Stimulated activated CD8-positive, alpha-beta memory T cell treated with anti-CD3 and anti-CD28 coated beads, Interleukin-2, amount 100 ng/mL, for 48 hours (primary cell): ENCODE measurements at regions not wholly inside any gene's neighbourhood (a gene's known extent, or its start where the extent isn't known, plus 50 kb on each side); places are given as distances from the start of the nearest gene placed in this dataset.
"Not testable (repeated sequence)": the region's sequence is repeated elsewhere in the genome, so short reads cannot be mapped to it uniquely, and the experiment has no call there.

ENCODE experiments used
- DNase-seq, 2 donors: peaks; one replicate each; pipeline ENCODE4 v3.0.0-alpha.2; 2020; ENCODE audit warnings: low read depth in 2 of 2

- DNase-seq: no peak
Measured at GRCh38 chr3:170814822-170815221, 55.2 kb downstream of the RPL22L1 start.

GRCh38 chr3:170813266-170813665 lies 56.7 kb downstream of the RPL22L1 start:
- DNase-seq: no peak

GRCh38 chr3:170811928-170812591 lies 57.9 kb downstream of the RPL22L1 start:
- DNase-seq: peak in 1 of 2 donors; percentile 36

GRCh38 chr3:170811515-170811914 lies 58.5 kb downstream of the RPL22L1 start:
- no peak for DNase-seq

GRCh38 chr3:170809975-170810357 lies 60.0 kb downstream of the RPL22L1 start:
- DNase-seq: no peak

GRCh38 chr3:170809007-170809974 lies 60.7 kb downstream of the RPL22L1 start:
- no peak for DNase-seq

GRCh38 chr3:170808041-170808440 lies 62.0 kb downstream of the RPL22L1 start:
- no peak for DNase-seq

GRCh38 chr3:170806676-170807075 lies 63.3 kb downstream of the RPL22L1 start:
- no peak for DNase-seq

- DNase-seq: no peak
Measured at GRCh38 chr3:170806141-170806540, 63.9 kb downstream of the RPL22L1 start.

- DNase-seq: not testable (repeated sequence)
Measured at GRCh38 chr3:170805296-170805695, 64.7 kb downstream of the RPL22L1 start.

- not testable (repeated sequence) for DNase-seq
Measured at GRCh38 chr3:170804634-170805033, 65.4 kb downstream of the RPL22L1 start.

GRCh38 chr3:170804078-170804477 lies 65.9 kb downstream of the RPL22L1 start:
- DNase-seq: no peak

GRCh38 chr3:170802164-170803151 lies 67.5 kb downstream of the RPL22L1 start:
- no peak for DNase-seq

- no peak for DNase-seq
Measured at GRCh38 chr3:170801597-170801996, 68.4 kb downstream of the RPL22L1 start.

- not testable (repeated sequence) for DNase-seq
Measured at GRCh38 chr3:170800275-170800674, 69.7 kb downstream of the RPL22L1 start.

- DNase-seq: no peak
Measured at GRCh38 chr3:170799009-170799408, 71.0 kb downstream of the RPL22L1 start.

- DNase-seq: no peak
Measured at GRCh38 chr3:170797685-170798084, 72.3 kb downstream of the RPL22L1 start.

- DNase-seq: no peak
Measured at GRCh38 chr3:170792471-170792870, 77.5 kb downstream of the RPL22L1 start.

GRCh38 chr3:170790647-170791046 lies 79.3 kb downstream of the RPL22L1 start:
- DNase-seq: no peak

- DNase-seq: no peak
Measured at GRCh38 chr3:170787464-170787863, 82.5 kb downstream of the RPL22L1 start.

- DNase-seq: no peak
Measured at GRCh38 chr3:170785454-170785853, 84.5 kb downstream of the RPL22L1 start.

- no peak for DNase-seq
Measured at GRCh38 chr3:170784406-170784805, 85.6 kb downstream of the RPL22L1 start.
